PFSK-1 (cell line): ENCODE measurements at regions not wholly inside any gene's neighbourhood (a gene's known extent, or its start where the extent isn't known, plus 50 kb on each side); places are given as distances from the start of the nearest gene placed in this dataset.

ENCODE experiments used
- FOXP2 ChIP-seq: optimal IDR thresholded peaks from 2 replicates; pipeline ENCODE3; 2011; ENCODE audit warnings: borderline replicate concordance, control low read depth, inconsistent platforms; ENCODE audit not compliant: insufficient read depth; ENCODE audit errors: extremely low read length, extremely low read depth
- POLR2AphosphoS5 ChIP-seq: IDR thresholded peaks from 2 replicates; pipeline ENCODE4 v1.6.1; 2012; ENCODE audit warnings: low read depth, mild to moderate bottlenecking, control low read depth, low read length, moderate library complexity
- SIN3A ChIP-seq: IDR thresholded peaks from 2 replicates; pipeline ENCODE4 v1.6.1; 2012; ENCODE audit warnings: mild to moderate bottlenecking, low read length, moderate library complexity, borderline replicate concordance; ENCODE audit not compliant: insufficient read depth
- TAF1 ChIP-seq: IDR thresholded peaks from 2 replicates; pipeline ENCODE4 v1.6.1; 2012; ENCODE audit warnings: low read length, control low read depth, borderline replicate concordance; ENCODE audit not compliant: insufficient read depth
- TF ChIP-seq, protein P1 (sequence below), 2 experiments: IDR thresholded peaks; 2 replicates each; pipeline versions ENCODE4 v1.6.1 to v1.8.0; 2011 to 2012; ENCODE audit warnings: low read depth in 2 of 2, low read length in 2 of 2, control low read depth in 1 of 2, inconsistent platforms in 1 of 2, mild to moderate bottlenecking in 1 of 2, moderate library complexity in 1 of 2; ENCODE audit not compliant: insufficient read depth in 1 of 2

DNA sequence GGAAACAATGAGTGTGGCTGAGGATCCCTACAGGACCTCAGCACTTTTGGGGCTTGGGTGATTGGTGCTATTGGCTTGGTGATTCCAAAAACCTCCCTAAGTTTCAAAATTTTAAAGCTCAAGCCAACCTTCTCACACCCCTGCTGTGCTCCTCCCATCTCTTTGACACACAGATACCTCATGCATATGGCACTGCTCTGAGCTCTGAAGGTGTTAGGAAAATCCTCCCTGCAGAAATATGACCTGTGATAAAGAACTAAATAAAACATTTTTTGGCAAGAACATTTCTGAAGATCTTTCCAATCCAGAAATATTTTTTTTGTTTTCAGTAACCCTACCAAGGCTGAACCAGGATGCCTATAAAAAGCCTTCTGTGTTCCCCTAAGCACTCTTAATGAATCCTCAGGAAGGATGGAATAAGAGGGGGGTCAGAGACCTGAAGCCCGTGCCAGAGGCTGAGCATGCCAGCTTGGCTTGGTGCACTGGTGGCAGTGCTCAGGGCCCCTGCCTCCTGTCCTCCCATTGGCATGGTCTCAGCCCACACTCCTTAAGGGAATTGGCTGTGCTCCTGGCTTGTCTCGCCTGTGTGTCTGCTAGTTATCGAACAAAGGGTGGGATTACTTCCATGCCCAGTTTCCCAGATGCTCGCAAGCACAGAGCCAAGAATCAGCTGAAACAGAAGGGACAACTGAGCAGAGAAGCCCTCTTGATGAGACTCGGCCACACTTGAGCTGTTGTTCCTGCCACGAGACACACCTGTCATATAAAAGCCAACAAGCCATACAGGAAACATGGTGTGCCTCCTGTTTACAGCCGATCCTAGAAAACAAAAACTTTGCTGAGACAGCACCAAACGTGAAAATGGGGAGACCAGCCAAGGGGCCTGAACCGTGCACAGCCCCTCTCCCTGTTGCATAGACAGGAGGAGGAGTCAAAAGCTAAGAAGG lies 132.7 kb upstream of the EEA1 start:
- no peak for TF ChIP-seq TAF1
- TF ChIP-seq POLR2AphosphoS5: no peak
- TF ChIP-seq FOXP2: no peak
- TF ChIP-seq, protein P1, sequence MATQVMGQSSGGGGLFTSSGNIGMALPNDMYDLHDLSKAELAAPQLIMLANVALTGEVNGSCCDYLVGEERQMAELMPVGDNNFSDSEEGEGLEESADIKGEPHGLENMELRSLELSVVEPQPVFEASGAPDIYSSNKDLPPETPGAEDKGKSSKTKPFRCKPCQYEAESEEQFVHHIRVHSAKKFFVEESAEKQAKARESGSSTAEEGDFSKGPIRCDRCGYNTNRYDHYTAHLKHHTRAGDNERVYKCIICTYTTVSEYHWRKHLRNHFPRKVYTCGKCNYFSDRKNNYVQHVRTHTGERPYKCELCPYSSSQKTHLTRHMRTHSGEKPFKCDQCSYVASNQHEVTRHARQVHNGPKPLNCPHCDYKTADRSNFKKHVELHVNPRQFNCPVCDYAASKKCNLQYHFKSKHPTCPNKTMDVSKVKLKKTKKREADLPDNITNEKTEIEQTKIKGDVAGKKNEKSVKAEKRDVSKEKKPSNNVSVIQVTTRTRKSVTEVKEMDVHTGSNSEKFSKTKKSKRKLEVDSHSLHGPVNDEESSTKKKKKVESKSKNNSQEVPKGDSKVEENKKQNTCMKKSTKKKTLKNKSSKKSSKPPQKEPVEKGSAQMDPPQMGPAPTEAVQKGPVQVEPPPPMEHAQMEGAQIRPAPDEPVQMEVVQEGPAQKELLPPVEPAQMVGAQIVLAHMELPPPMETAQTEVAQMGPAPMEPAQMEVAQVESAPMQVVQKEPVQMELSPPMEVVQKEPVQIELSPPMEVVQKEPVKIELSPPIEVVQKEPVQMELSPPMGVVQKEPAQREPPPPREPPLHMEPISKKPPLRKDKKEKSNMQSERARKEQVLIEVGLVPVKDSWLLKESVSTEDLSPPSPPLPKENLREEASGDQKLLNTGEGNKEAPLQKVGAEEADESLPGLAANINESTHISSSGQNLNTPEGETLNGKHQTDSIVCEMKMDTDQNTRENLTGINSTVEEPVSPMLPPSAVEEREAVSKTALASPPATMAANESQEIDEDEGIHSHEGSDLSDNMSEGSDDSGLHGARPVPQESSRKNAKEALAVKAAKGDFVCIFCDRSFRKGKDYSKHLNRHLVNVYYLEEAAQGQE (IDR thresholded peaks at IDR 0.05; ENCODE audit: insufficient read depth in 1 of 2, low read depth in 2 of 2, low read length in 2 of 2): no peak
- no peak for TF ChIP-seq SIN3A
